ENCODE measurements at regions not wholly inside any gene's neighbourhood (a gene's known extent, or its start where the extent isn't known, plus 50 kb on each side); places are given as distances from the start of the nearest gene placed in this dataset.
A peak's percentile ranks its signal among the peaks of the same experiment; 100 is the strongest.
"Not testable (repeated sequence)": the region's sequence is repeated elsewhere in the genome, so short reads cannot be mapped to it uniquely, and the experiment has no call there.

DNA sequence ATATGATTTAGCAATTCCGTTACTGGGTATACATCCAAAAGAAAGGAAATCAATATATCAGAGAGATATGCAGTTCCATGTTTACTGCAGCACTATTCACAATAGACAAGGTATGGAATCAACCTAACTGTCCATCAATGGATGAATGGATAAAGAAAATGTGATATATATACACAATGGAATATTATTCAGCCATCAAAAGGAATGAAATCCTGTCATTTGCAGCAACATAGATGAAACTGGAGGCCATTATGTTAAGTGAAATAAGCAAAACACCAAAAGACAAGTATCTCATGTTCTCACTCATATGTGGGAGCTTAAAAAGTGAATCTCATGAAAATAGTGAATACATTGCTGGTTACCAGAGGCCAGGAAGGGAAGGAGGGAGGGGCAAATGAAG, 390.8 kb downstream of the ZFHX3 start:
- no peak for DNase-seq

DNA sequence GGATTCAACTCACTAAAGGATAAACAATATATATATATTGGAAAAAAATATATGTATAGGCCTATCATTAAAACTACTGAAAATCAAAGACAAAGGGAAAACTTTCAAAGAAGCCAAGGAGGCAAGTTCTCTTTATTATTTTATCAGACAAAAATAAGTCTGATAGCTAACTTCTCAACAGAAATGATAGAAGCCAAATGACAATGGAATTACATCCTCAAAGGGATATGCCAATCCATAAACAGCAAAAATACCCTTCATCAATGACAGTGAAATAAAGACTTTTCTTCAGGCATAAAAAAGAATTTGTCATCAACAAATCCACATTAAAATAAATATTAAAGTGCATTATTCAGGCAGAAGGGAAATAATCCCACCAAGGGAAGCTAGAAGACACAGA, 393.4 kb downstream of the ZFHX3 start:
- DNase-seq = no peak

DNA sequence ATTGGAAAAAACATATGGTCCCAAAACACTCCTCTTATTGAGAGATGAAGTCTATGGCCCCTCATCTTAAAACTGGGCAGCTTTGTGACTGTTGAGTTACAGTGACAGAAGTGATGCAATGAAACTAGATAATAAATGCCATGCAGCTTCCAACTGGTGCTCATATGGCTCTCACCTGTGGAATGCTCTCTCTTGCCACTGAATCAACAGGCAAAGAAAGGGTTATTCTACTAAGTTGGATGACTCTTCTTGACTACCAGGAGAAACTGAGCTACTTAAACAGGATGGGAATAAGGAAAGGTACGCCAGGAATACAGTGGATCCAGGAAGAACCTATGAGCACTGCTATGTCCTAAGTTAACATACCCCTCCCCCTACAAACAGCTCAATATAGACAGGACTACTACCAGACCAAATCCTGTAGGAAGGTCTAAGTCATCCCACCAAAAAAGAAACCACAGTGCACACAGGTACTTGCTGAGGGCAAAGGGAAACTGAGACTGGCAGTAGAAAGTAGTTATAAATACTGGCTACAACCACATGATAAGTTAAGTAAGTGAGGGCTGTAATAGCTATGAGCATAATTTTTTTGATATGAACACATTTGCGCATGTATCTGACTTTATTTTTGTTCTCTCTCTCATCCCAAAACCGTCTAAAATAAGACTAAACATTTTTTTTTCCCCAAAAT, 398.5 kb downstream of the ZFHX3 start:
- DNase-seq = no peak

DNA sequence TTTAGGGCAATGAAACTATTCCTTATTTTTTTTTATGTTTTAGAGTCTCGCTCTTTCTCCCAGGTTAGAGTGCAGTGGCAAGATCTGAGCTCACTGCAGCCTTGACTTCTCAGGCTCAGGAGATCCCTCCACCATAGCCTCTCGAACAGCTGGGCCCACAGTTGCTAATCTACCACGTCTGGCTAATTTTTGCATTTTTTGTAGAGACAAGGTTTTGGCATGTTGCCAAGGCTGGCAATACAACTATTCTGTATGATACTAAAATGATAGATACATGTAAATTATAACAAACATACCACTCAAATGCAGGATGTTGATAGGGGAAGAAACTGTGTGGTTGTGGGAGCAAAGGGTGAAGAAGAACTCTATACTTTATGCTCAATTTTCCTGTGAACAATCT, 401.3 kb downstream of the ZFHX3 start:
- no peak for DNase-seq

DNA sequence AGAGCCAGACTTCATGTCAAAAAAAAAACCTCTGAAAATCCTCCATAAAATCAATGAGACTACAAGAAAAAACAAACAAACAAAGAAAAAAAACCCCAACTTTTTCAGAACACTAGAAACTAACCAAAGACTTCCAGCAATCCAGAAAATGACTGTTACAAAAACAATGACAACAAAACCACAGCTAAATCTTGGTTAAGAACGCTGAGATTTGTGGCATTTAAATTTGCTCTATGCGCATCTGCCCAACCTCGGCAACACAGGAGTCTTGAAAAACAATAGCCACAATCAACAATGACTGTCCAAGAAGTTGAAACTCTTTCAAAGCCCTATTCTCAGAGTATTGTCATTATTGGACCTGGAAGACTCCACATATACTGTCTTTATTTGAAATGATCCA, 402.4 kb downstream of the ZFHX3 start:
- no peak for DNase-seq

DNA sequence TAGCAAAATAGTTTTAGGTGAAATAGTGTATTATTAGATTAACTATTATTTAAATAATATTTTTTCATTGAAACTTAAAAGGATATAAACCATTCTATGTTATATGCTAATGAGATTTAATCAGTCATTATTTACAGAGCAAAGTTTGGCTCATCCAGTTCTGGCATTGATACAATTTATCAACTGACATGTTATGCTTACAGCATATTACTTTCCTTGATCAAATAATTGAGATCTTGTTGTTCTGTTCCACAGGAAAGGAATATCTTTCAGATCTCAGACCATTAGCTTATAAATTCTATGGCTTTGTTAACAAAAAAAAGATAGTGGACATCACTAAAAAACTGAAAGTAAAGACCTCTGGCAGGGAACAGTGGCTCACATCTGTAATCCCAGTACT, 403.0 kb downstream of the ZFHX3 start:
- DNase-seq = no peak

DNA sequence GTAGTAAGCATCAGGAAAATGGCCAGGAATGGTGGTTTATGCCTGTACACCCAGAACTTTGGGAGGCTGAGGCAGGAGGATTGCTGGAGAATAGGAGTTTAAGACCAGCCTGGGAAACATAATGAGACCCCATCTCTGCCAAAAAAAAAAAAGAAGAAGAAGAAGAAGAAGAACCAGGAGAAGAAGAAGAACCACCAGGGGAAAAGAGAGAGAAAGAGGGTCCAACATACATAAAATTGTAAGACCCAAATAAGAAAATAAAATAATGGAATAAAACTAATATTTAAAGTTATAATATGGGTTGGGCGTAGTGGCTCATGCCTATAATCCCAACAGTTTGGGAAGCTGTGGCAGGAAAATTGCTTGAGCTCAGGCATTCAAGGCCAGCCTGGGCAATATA, 408.4 kb downstream of the ZFHX3 start:
- no peak for DNase-seq

DNA sequence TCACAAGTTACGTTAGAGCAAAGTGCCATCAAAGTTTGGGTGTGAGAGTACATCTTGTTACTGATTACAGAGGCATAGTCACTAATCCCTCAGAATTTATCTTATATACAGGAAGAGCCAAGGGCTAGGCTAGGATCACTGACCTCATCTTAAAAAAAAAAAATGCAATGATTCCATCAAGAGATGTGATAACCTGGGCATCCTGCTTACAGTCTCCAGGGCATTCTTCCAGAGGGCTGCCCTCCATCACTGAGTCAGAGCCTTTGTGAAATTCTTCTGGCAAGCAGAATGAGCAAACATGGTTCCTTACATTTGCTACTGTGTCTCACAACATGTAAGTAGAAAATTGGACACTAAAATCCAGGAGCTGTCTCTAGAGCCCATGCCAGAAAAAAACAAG, 410.6 kb downstream of the ZFHX3 start:
- no peak for DNase-seq

DNA sequence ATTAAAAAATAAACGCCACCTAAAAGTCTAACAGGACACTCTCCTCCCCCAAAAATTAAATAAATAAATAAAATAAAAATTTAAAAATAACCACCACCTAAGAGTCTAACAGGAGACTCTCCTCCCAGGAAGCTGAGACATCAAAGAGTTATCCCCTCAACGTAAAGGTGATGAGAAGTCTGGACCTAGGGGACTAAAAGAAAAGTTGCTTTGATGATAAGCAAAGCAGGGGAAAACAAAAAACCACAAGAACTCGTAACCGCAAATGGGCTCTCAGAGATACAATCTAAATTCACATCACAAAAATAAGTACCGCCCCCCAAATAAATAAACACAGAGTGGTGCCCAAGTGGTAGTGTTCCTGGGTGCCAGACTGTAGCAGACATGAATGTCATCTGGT, 412.2 kb downstream of the ZFHX3 start:
- no peak for DNase-seq

DNA sequence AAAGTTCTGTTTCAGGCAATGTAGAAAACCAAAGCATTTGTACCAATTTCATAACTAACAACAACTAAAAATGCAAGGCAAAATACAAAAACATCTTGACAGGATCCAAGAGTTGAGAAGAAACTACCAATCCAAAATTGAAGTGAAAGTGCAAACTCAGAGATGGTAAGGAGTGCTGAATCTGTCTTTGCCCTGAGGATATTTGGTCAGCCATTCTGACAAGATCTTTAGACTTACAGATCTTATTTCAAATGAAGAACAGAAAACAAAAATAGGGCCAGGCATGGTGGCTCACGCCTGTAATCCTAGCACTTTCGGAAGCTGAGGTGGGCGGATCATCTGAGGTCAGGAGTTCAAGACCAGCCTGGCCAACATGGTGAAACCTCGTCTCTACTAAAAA, 412.8 kb downstream of the ZFHX3 start:
- peak; percentile 13 for DNase-seq

DNA sequence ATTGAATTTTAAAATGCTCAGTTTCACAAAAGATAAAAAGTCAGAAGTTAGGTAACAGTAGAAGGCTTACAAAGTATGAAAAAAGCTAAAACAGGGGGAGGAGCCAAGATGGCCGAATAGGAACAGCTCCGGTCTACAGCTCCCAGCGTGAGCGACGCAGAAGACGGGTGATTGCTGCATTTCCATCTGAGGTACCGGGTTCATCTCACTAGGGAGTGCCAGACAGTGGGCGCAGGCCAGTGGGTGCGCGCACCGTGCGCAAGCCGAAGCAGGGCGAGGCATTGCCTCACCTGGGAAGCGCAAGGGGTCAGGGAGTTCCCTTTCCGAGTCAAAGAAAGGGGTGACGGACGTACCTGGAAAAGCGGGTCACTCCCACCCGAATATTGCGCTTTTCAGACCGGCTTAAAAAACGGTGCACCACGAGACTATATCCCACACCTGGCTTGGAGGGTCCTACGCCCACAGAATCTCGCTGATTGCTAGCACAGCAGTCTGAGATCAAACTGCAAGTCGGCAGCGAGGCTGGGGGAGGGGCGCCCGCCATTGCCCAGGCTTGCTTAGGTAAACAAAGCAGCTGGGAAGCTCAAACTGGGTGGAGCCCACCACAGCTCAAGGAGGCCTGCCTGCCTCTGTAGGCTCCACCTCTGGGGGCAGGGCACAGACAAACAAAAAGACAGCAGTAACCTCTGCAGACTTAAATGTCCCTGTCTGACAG, 420.6 kb downstream of the ZFHX3 start:
- DNase-seq = not testable (repeated sequence)

DNA sequence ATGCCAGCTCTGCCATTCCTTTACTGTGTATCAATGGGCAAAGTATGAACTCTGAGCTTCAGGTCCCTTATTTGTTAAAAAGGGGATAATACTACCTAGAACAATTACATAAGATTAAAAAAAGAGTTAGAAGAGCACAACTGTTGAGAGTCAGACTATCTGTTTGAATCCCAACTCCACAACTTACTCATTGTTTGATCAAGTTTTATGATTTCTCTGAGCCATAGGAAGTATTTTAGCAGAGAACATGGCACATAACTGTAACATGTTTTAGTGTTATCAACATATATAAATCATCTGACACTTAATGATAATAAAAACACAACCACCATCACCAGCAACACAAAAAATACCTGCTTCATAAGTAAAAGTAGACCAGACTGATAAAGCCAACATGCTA, 421.3 kb downstream of the ZFHX3 start:
- DNase-seq = no peak

DNA sequence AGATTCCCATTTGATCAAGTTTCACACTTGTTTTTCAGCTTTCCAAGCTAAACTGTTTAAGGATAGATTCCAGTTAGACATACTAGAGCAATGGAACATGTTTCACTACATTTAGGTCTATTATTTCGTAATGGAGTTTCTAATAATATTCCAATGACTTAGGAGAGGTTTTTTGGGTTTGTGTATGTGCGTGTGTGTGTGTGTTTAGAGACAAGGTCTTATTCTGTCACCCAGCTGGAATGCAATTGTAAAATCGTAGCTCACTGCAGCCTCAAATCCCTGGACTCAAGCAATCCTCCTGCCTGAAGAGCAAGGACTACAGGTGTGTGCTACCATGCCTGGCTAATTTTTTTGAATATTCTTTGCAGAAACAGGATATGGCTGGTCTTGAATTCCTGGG, 426.3 kb downstream of the ZFHX3 start:
- no peak for DNase-seq

DNA sequence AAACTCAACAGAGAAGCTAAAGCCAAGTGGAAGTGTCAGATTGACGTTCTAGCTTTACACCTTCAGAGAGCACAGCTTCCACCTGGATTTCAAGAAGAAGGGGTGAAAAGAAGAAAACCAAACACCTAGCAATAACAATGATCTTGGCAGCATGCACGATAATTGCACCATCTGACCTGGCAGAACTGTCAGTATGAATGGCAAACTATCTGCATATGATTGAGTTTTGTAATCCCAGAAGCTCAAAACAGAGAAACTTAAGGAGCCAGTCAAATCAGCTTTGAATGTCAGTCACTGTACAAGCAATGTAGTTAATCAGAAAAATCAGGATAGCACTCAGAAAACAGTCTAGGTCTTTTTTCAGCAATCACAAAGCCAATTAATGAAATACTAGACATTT, 427.1 kb downstream of the ZFHX3 start:
- DNase-seq = no peak

DNA sequence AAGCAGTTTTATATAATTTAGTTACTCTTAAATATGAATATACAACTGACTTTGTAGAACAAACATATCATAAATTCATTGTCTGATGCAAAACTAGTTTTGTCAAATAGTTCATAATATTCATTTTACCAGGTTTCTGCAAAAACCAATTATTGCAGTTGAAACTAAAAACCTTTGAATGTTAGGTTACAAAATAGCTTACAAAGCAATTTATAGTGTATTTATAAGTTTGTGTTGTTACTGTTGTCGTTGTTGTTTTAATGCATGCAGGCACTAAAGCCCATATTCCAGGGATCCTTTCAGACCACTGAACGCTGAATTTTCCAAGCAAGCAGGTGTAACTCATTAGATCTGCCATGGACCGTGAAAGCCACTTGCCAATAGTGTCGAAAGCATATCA, 427.6 kb downstream of the ZFHX3 start:
- DNase-seq = no peak

DNA sequence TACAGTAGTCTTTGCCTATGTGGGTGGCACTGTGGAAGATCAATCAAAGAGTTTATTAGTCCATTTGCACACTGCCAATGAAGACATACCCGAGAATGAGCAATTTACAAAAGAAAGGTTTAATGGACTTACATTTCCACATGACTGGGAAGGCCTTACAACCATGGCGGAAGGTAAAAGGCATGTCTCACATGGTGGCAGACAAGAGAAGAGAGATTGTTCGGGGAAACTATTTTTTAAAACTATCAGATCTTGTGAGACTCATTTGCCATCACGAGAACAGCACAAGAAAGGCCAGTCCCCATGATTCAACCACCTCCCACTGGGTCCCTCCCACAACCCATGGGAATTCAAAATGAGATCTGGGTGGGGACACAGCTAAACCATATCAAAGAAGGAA, 432.1 kb downstream of the ZFHX3 start:
- no peak for DNase-seq

DNA sequence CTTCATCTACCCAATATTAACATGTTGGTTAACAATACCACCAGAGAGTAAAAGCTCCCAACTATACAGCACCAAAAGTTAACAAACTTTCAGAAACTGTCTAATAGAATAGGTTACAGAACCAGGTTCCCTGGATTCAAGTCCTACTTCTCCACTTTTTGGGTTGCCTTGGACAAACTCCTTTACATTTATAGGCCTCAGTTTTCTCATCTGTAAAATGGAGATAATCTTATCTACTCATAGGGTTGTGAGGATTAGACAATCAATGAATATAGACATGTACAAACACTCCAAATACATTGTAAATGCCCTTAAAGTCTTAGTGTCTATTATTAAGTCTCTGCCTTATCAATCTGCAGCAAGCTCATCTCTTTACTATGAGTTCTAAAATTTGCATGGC, 435.2 kb downstream of the ZFHX3 start:
- DNase-seq = no peak

DNA sequence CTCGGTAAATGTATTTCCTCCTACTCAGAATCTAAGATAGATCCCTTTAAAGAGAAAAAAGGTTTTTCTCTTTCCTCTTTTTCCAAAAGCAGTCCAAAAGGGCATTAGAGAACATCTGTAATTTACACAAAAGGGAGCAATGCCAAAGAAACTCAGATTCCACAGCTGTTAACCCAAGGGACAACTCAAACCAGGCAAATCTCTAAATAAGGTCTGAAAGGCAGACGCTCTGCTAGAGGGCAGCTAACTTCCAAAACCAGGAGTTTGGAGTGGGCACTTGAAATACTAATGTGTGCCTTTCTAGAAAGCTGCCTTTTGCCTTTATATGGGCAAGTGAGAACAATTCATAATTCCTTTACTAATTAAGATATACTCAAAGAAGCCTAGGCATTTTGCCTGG, 435.7 kb downstream of the ZFHX3 start:
- DNase-seq = no peak

DNA sequence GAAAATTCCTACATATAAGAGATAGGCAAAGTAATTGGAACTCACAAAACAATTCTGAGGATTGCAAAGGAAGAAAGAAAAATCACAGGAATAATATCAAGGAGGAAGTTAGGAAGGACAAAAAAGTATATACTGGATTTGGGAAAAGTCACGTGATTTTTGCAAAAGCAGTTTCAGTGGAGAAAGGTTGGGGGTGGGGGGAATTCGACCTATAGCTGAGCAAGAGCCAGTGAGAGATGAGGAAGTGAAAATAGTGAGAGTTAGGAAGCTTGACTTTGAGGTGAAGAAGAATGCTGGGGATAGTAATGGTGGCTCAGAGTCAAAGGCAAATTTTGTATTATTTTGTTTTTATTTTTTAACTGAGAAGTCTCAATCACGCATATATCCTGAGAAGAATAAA, 438.0 kb upstream of the PMFBP1 start:
- DNase-seq = peak; percentile 56

DNA sequence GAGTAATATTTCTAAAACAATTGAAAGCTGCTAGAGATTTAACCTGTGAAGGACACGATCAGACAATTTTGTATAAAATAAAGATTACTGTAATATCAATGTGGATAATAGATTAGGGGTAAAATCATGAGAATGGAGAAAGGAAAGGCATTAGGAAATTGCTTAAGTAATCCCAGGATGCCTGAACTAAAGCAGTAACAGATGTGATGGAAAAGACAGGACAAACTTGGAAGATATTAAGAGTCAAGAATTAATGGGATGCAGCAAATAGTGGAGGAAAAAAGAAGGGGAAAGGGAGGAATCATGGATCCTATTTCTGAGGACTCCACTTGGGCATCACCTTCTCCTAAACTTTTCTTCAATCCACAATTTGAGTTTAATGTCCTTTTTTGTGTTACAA, 437.1 kb upstream of the PMFBP1 start:
- no peak for DNase-seq

DNA sequence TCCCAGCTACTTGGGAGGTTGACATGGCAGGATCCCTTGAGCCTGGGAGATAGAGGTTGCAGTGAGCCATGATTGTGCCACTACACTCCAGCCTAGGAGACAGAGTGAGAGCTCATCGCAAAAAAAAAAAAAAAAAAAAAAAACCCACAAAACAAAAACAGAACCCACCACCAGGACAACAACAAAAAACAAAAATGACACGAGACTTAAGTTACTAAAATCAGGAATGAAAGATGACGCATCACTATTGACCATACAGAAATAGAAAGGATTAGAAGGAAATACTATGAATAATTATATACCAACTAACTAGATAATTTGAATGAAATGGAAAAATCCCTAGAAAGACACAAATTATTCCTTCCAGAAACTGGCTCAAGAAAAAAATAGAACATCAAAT, 432.4 kb upstream of the PMFBP1 start:
- no peak for DNase-seq

DNA sequence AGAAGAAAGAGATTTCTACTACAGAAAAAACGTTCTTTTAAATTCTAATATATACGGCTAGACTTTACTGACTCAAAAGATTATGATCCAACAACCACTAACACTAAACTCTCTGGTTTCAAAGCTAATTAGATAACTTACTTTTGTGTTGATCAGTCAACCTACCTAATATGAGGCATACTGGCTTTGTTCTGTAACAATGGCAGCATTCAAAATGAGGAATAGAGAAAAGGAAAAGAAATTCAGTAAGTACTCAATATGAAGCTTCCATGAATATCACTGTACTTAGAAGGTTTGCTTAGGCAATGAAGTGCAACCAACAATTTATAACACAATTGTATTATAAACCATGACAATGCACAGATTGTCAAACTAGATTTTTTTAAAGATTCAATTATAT, 430.5 kb upstream of the PMFBP1 start:
- DNase-seq = no peak

DNA sequence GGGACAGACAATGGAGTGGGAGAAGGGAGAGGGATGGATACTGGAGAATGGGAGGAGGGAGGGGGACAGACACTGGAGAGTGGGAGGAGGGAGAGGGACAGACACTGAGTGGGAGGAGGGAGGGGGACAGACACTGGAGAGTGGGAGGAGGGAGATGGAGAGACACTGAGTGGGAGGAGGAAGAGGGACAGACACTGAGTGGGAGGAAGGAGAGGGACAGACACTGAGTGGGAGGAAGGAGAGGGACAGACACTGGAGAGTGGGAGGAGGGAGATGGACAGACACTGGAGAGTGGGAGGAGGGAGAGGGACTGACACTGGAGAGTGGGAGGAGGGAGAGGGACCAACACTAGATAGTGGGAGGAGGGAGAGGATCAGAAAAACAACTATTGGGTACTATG, 426.7 kb upstream of the PMFBP1 start:
- DNase-seq = no peak

DNA sequence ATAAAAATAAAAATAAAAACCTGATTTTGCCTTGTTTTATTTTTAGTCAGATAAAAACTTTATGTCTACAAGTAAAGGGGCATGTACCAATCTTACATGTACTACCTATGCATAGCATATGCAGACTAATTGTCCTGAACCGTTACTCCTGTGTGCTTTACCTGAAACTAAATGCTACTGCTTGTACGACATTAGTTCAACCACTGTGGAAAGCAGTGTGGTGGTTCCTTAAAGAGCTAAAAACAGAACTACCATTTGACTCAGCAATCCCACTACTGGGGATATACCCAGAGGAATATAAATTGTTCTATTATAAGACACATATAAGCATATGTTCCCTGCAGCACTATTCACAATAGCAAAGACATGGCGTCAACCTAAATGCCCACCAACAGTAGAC, 426.0 kb upstream of the PMFBP1 start:
- no peak for DNase-seq

DNA sequence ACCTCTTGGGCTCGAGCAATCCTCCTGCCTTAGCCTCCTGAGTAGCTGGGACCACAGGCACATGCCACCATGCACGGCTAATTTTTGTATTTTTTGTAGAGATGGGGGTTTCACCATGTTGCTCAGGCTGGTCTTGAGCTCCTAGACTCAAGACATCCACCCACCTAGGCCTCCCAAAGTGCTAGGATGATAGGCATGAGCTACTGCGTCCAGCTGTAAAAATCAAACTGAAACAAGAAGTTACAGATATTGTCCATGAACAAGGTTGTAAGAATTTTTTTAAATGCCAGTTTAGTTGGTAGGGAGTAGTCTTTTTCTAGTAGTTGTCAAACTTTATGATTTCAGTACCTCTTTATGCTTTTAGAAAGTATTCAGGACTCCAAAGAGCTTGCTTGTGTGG, 424.4 kb upstream of the PMFBP1 start:
- DNase-seq = no peak

All from MV-4-11 (cell line).